ENCODE measurements at regions not wholly inside any gene's neighbourhood (a gene's known extent, or its start where the extent isn't known, plus 50 kb on each side); places are given as distances from the start of the nearest gene placed in this dataset.

DNA sequence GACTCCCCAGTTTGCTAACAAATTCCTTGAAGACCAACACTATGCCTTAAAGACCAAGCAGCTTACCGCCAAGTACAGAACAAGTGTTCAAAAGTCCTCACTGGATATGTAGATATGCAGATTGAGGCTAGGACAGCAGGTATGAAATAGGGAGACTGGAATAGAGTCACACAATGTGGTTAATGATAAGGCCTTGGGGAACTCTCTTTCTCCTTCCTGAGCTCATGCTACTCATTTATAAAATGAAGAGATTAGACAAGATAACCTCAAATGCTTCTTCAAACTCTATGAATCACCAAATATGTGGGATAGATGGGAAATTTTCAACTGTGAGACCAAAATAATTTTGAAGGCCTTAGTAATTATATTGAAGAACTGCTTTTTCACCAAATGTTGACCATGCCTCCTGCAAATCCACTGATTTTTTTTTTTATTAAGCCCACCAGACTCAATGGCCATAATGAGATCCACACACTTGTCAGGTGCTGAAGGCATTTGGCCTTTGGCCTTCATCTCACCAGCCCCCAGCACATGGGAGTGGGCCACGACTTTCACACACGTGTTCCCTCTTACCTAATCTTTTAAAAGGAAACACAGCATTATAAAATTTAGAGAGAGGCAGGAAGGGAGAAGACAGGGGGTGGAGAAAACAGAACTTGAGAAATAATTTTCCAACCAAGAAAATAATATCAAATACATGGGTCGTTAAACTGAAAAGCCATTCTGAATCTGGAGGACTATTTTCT is 181.5 kb downstream of the EN1 start:
- no peaks in the 10 kb centered on the region for H3K36me3 ChIP-seq (ENCODE audit: control insufficient read depth, insufficient read depth, low read length)
- no peaks in the 10 kb centered on the region; the same call in 1 of the 2 replicates for H3K27me3 ChIP-seq (replicated peaks; ENCODE audit: control insufficient read depth, insufficient read depth, low read length)
- TF ChIP-seq, protein P1, sequence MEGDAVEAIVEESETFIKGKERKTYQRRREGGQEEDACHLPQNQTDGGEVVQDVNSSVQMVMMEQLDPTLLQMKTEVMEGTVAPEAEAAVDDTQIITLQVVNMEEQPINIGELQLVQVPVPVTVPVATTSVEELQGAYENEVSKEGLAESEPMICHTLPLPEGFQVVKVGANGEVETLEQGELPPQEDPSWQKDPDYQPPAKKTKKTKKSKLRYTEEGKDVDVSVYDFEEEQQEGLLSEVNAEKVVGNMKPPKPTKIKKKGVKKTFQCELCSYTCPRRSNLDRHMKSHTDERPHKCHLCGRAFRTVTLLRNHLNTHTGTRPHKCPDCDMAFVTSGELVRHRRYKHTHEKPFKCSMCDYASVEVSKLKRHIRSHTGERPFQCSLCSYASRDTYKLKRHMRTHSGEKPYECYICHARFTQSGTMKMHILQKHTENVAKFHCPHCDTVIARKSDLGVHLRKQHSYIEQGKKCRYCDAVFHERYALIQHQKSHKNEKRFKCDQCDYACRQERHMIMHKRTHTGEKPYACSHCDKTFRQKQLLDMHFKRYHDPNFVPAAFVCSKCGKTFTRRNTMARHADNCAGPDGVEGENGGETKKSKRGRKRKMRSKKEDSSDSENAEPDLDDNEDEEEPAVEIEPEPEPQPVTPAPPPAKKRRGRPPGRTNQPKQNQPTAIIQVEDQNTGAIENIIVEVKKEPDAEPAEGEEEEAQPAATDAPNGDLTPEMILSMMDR (IDR thresholded peaks at IDR 0.05; ENCODE audit: insufficient read depth, low read length, poor library complexity, severe bottlenecking), result no peak
- H3K4me3 ChIP-seq (replicated peaks; ENCODE audit: low read depth, low read length), result no peak overlapping the region
- no peak for DNase-seq (ENCODE audit: extremely low read depth, insufficient read length)

DNA sequence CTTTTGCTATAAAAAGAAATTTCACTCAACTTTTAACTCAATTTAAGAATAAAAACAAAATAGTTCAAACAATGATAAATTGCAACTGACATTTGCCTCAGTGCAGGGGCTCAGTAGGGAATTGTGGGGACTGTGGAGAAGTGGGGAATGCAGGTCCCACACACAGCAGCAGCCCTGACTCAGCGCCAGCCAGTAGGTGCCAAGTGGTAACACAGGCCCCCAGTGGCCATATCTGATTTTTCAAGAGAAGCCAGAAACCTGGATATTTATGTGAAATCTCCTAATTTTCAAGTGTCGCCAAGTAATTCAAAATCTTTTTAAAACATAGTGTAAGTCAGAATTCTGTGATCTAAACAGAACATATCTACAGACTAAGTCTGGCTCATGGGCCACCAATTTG is 186.3 kb downstream of the EN1 start:
- DNase-seq (ENCODE audit: extremely low read depth, insufficient read length), result no peak
- H3K36me3 ChIP-seq (ENCODE audit: control insufficient read depth, insufficient read depth, low read length), result no peaks in the 10 kb centered on the region
- TF ChIP-seq, protein P1 (IDR thresholded peaks at IDR 0.05; ENCODE audit: insufficient read depth, low read length, poor library complexity, severe bottlenecking), result no peak
- H3K4me3 ChIP-seq (replicated peaks; ENCODE audit: low read depth, low read length), result no peak overlapping the region
- H3K27me3 ChIP-seq (replicated peaks; ENCODE audit: control insufficient read depth, insufficient read depth, low read length), result no peaks in the 10 kb centered on the region

DNA sequence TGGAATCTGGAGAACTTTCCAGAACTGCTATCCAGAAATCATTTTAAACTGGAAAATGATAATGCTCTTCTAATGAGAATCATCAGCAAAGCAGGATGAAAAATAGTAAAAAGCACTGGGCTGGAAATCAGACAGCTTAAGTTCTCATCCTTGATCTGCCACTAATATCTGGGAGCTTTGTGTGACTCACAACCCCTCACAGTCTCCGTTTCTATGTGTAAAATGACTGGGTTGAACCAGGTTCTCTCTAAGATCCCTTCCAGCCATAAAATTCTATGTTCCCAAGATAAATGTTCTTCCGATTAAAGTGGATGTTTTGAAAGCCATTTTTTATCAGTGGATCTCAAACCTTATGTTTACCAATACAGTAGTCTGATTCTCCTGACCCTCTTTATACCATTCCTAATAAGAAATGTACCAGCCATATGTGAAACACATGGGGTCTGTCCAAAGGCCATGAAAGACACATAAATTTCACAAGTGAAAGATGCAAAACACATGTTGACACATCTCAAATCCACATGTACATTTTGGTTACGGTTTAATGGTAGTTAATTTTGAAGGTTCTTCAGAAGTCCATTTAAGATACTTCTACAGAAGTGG is 188.8 kb downstream of the EN1 start:
- H3K27me3 ChIP-seq (replicated peaks; ENCODE audit: control insufficient read depth, insufficient read depth, low read length), result no peaks in the 10 kb centered on the region
- no peak overlapping the region for H3K4me3 ChIP-seq (replicated peaks; ENCODE audit: low read depth, low read length)
- no peaks in the 10 kb centered on the region for H3K36me3 ChIP-seq (ENCODE audit: control insufficient read depth, insufficient read depth, low read length)
- DNase-seq (ENCODE audit: extremely low read depth, insufficient read length), result no peak
- TF ChIP-seq, protein P1 (IDR thresholded peaks at IDR 0.05; ENCODE audit: insufficient read depth, low read length, poor library complexity, severe bottlenecking), result no peak

DNA sequence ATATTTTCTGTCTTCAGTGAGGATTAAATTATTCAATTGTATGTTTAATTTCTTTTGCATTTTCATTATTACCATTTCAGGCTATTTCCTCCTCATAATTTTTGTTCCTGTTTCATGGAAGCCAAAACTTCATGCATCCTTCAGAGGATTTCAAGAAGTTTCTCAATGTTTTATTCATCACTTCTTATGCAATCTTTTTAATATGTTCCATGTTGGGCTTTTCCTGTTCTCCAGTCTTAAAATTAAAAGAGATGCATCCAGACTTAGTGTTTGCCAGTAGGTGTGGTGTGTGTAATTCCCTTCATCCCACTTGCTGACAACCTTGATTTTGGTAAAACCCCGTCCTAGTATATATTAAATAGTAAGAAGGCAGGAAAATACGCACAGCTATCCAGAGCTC is 190.0 kb downstream of the EN1 start:
- no peak for DNase-seq (ENCODE audit: extremely low read depth, insufficient read length)
- H3K36me3 ChIP-seq (ENCODE audit: control insufficient read depth, insufficient read depth, low read length), result no peaks in the 10 kb centered on the region
- H3K27me3 ChIP-seq (replicated peaks; ENCODE audit: control insufficient read depth, insufficient read depth, low read length), result no peaks in the 10 kb centered on the region
- H3K4me3 ChIP-seq (replicated peaks; ENCODE audit: low read depth, low read length), result no peak overlapping the region
- TF ChIP-seq, protein P1 (IDR thresholded peaks at IDR 0.05; ENCODE audit: insufficient read depth, low read length, poor library complexity, severe bottlenecking), result no peak

DNA sequence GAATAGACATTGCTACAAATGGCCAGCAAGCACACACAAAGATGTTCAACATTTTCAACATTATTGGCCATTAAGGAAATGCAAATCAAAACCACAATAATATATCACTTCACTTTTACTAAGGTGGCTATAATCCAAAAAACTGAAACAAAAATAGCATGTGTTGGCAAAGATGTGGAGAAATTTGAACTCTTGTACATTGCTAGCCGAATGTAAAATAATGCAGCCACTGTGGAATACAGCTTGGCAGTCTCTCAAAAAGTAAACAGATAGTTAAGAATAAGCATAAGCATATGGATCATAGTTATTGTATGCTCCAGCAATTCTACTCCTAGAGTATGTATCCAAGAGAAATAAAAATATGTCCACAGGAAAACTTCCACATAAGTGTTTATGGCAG is 192.5 kb downstream of the EN1 start:
- TF ChIP-seq, protein P1 (IDR thresholded peaks at IDR 0.05; ENCODE audit: insufficient read depth, low read length, poor library complexity, severe bottlenecking), result no peak
- no peaks in the 10 kb centered on the region for H3K27me3 ChIP-seq (replicated peaks; ENCODE audit: control insufficient read depth, insufficient read depth, low read length)
- H3K36me3 ChIP-seq (ENCODE audit: control insufficient read depth, insufficient read depth, low read length), result no peaks in the 10 kb centered on the region
- DNase-seq (ENCODE audit: extremely low read depth, insufficient read length), result no peak
- H3K4me3 ChIP-seq (replicated peaks; ENCODE audit: low read depth, low read length), result no peak overlapping the region
